MM.1S (cell line): ENCODE measurements at regions not wholly inside any gene's neighbourhood (a gene's known extent, or its start where the extent isn't known, plus 50 kb on each side); places are given as distances from the start of the nearest gene placed in this dataset.

Experiments
- DNase-seq: peaks from one replicate; pipeline ENCODE4 v3.0.0-alpha.2; 2015
- H2AFZ ChIP-seq: fragments of 300-600 bp; sonication (generic); 2 replicates; pipeline ENCODE4 v1.6.0; 2016; ENCODE audit warnings: antibody characterized with exemption, low read length
- H3F3A ChIP-seq: fragments of 300-600 bp; sonication (generic); 2 replicates; pipeline ENCODE4 v1.6.1; 2016; ENCODE audit warnings: mild to moderate bottlenecking, antibody characterized with exemption, low read length, moderate library complexity, mixed read lengths; ENCODE audit not compliant: insufficient read depth
- H3K27ac ChIP-seq: fragments of 300-600 bp; sonication (generic); 2 replicates; pipeline ENCODE4 v1.5.1; 2016; ENCODE audit warnings: mild to moderate bottlenecking, low read length
- H3K27me3 ChIP-seq: fragments of 300-600 bp; sonication (generic); replicated peaks from 2 replicates; pipeline ENCODE4 v1.6.0; 2016; ENCODE audit warnings: low read length; ENCODE audit not compliant: insufficient read depth
- H3K36me3 ChIP-seq: fragments of 300-600 bp; sonication (generic); replicated peaks from 2 replicates; pipeline ENCODE4 v1.6.1; 2016; ENCODE audit warnings: mild to moderate bottlenecking, low read length, mixed read lengths; ENCODE audit not compliant: insufficient read depth
- H3K4me1 ChIP-seq: fragments of 300-600 bp; sonication (generic); 2 replicates; pipeline ENCODE4 v1.6.1; 2016; ENCODE audit warnings: low read length, mixed read lengths
- H3K4me2 ChIP-seq: fragments of 300-600 bp; sonication (generic); 2 replicates; pipeline ENCODE4 v1.6.0; 2016; ENCODE audit warnings: low read depth, low read length
- H3K4me3 ChIP-seq: fragments of 300-600 bp; sonication (generic); 2 replicates; pipeline ENCODE4 v1.5.1; 2016; ENCODE audit warnings: low read length, mixed read lengths
- H3K79me2 ChIP-seq: fragments of 300-600 bp; sonication (generic); 2 replicates; pipeline ENCODE4 v1.6.1; 2016; ENCODE audit warnings: mixed run types, low read length, mixed read lengths
- H3K9ac ChIP-seq: fragments of 300-600 bp; sonication (generic); 2 replicates; pipeline ENCODE4 v1.6.1; 2016; ENCODE audit warnings: low read length, mixed read lengths
- H3K9me2 ChIP-seq: fragments of 300-600 bp; sonication (generic); replicated peaks from 2 replicates; pipeline ENCODE4 v1.6.1; 2016; ENCODE audit warnings: mild to moderate bottlenecking, low read length, mixed read lengths; ENCODE audit not compliant: insufficient read depth
- H3K9me3 ChIP-seq: fragments of 300-600 bp; sonication (generic); replicated peaks from 2 replicates; pipeline ENCODE4 v1.6.1; 2016; ENCODE audit warnings: mild to moderate bottlenecking, low read length, mixed read lengths; ENCODE audit not compliant: insufficient read depth
- H4K20me1 ChIP-seq: fragments of 300-600 bp; sonication (generic); 2 replicates; pipeline ENCODE4 v1.6.1; 2016; ENCODE audit warnings: mild to moderate bottlenecking, low read length, moderate library complexity, mixed read lengths; ENCODE audit not compliant: insufficient read depth
- EZH2 ChIP-seq: fragments of 300-600 bp; sonication (generic); optimal IDR thresholded peaks from 2 replicates; pipeline ENCODE3; 2017; ENCODE audit warnings: low read depth, mild to moderate bottlenecking, antibody characterized with exemption, low read length, mixed read lengths
- EZH2phosphoT487 ChIP-seq: fragments of 300-600 bp; sonication (generic); IDR thresholded peaks from 2 replicates; pipeline ENCODE4 v1.6.1; 2018; ENCODE audit warnings: antibody characterized with exemption, low read length
- TF ChIP-seq, protein P1 (sequence below): fragments of 300-600 bp; sonication (generic); IDR thresholded peaks from 2 replicates; pipeline ENCODE4 v1.5.1; 2016; ENCODE audit warnings: antibody characterized with exemption, low read length, mixed read lengths

- Histone ChIP-seq H3K4me2 (no peak overlapping the region), H3F3A (no peaks in the 10 kb centered on the region), H4K20me1 (no peaks in the 10 kb centered on the region), H3K4me3 (no peak overlapping the region), H3K27me3 (peaks cover 92% of the 10 kb centered on the region), H3K36me3 (no peaks in the 10 kb centered on the region), H3K27ac (no peak overlapping the region), H3K9me3 (no peaks in the 10 kb centered on the region), H3K9ac (no peak overlapping the region), H3K79me2 (no peaks in the 10 kb centered on the region), H3K4me1 (no peaks in the 10 kb centered on the region), H3K9me2 (no peaks in the 10 kb centered on the region), H2AFZ (no peak overlapping the region)
- TF ChIP-seq EZH2 (no peak), EZH2phosphoT487 (no peak)
- TF ChIP-seq, protein P1, sequence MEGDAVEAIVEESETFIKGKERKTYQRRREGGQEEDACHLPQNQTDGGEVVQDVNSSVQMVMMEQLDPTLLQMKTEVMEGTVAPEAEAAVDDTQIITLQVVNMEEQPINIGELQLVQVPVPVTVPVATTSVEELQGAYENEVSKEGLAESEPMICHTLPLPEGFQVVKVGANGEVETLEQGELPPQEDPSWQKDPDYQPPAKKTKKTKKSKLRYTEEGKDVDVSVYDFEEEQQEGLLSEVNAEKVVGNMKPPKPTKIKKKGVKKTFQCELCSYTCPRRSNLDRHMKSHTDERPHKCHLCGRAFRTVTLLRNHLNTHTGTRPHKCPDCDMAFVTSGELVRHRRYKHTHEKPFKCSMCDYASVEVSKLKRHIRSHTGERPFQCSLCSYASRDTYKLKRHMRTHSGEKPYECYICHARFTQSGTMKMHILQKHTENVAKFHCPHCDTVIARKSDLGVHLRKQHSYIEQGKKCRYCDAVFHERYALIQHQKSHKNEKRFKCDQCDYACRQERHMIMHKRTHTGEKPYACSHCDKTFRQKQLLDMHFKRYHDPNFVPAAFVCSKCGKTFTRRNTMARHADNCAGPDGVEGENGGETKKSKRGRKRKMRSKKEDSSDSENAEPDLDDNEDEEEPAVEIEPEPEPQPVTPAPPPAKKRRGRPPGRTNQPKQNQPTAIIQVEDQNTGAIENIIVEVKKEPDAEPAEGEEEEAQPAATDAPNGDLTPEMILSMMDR, result no peak
- DNase-seq, result no peak
These were observed 371.4 kb upstream of the C1orf174 start for GRCh38 chr1:4271338-4271998.

- no peaks in the 10 kb centered on the region for H3F3A ChIP-seq
- DNase-seq, result no peak
These were observed 372.5 kb upstream of the C1orf174 start for GRCh38 chr1:4272568-4272967.

GRCh38 chr1:4273243-4273642, 373.2 kb upstream of the C1orf174 start:
- no peak for DNase-seq
- H3F3A ChIP-seq, result no peaks in the 10 kb centered on the region
- no peaks in the 10 kb centered on the region for H4K20me1 ChIP-seq
- no peaks in the 10 kb centered on the region for H3K9me2 ChIP-seq
- no peaks in the 10 kb centered on the region for H3K4me1 ChIP-seq
- peaks cover 94% of the 10 kb centered on the region for H3K27me3 ChIP-seq
- H3K36me3 ChIP-seq, result no peaks in the 10 kb centered on the region
- H2AFZ ChIP-seq, result no peak overlapping the region
- no peak overlapping the region for H3K4me2 ChIP-seq
- no peak overlapping the region for H3K4me3 ChIP-seq
- no peak overlapping the region for H3K27ac ChIP-seq
- no peak for TF ChIP-seq EZH2
- TF ChIP-seq, protein P1, result no peak
- no peak for TF ChIP-seq EZH2phosphoT487
- no peaks in the 10 kb centered on the region for H3K79me2 ChIP-seq
- no peak overlapping the region for H3K9ac ChIP-seq
- H3K9me3 ChIP-seq, result no peaks in the 10 kb centered on the region

More at GRCh38 chr1:4272568-4272967, 372.5 kb upstream of the C1orf174 start:
- no peaks in the 10 kb centered on the region for H3K9me2 ChIP-seq
- no peak overlapping the region for H3K9ac ChIP-seq
- no peak overlapping the region for H3K4me3 ChIP-seq
- H3K9me3 ChIP-seq, result no peaks in the 10 kb centered on the region
- no peaks in the 10 kb centered on the region for H3K36me3 ChIP-seq
- no peak overlapping the region for H3K27ac ChIP-seq
- H4K20me1 ChIP-seq, result no peaks in the 10 kb centered on the region
- no peak overlapping the region for H3K4me2 ChIP-seq
- no peak overlapping the region for H2AFZ ChIP-seq
- peaks cover 94% of the 10 kb centered on the region for H3K27me3 ChIP-seq
- H3K4me1 ChIP-seq, result no peaks in the 10 kb centered on the region
- no peaks in the 10 kb centered on the region for H3K79me2 ChIP-seq
- no peak for TF ChIP-seq EZH2phosphoT487
- TF ChIP-seq, protein P1, result no peak
- no peak for TF ChIP-seq EZH2
